Breast epithelium (tissue), 3 donors: ENCODE measurements at regions not wholly inside any gene's neighbourhood (a gene's known extent, or its start where the extent isn't known, plus 50 kb on each side); places are given as distances from the start of the nearest gene placed in this dataset.

Experiments used
- POLR2AphosphoS5 ChIP-seq, 3 donors: sonication (generic); formaldehyde crosslinking; IDR thresholded peaks; one replicate each; pipeline ENCODE4 v1.6.1; 2017; ENCODE audit warnings: antibody characterized with exemption in 3 of 3
- TF ChIP-seq, protein P1 (sequence below), 3 donors: fragments of 450-650 bp; IDR thresholded peaks; one replicate each; pipeline ENCODE4 v1.5.1; 2016 to 2017; ENCODE audit warnings: antibody characterized with exemption in 3 of 3, mild to moderate bottlenecking in 3 of 3, moderate library complexity in 3 of 3

DNA sequence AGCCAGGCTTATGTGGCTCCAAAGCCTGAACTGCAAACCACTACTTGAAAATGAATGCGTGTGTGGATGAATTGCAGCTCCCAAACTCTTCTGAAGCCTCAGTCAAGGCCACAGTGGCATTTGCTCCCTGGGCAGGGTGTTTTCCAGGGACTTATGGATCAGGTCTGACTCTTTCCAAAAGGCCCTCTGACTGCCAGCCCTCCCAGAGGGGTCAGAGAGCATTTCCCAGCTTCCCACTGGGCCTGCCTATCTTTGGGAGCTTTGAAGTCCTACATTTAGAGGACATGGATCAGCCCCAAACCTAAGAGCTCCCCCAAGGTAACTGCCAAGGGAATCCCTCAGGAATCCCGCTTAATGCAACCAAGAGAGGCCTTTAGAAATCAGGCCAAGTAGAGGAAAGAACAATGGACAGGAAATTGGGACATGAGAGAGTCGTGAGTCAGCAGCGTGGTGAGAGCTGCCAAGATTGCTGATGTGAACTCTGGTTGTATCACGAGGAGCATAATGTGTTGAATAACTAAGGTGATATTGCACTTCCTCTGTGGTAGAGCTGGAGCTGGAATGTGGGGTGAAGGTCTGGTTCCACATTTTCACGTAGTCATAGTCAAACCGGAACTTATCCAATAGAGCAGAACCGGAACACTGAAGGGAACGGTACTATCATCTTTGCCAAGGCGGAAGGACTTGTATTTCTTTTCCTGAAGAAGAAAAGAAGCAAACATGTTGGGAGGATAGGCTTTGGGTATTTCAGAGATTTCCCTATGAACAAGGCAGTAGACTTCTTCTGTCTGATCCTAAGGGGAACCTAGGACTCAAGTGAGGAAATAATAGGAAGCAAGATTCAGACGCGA, 99.4 kb upstream of the JUN start:
- TF ChIP-seq POLR2AphosphoS5 (IDR thresholded peaks at IDR 0.05), result peak; percentile 56 to 96 (median 83)
- TF ChIP-seq, protein P1, sequence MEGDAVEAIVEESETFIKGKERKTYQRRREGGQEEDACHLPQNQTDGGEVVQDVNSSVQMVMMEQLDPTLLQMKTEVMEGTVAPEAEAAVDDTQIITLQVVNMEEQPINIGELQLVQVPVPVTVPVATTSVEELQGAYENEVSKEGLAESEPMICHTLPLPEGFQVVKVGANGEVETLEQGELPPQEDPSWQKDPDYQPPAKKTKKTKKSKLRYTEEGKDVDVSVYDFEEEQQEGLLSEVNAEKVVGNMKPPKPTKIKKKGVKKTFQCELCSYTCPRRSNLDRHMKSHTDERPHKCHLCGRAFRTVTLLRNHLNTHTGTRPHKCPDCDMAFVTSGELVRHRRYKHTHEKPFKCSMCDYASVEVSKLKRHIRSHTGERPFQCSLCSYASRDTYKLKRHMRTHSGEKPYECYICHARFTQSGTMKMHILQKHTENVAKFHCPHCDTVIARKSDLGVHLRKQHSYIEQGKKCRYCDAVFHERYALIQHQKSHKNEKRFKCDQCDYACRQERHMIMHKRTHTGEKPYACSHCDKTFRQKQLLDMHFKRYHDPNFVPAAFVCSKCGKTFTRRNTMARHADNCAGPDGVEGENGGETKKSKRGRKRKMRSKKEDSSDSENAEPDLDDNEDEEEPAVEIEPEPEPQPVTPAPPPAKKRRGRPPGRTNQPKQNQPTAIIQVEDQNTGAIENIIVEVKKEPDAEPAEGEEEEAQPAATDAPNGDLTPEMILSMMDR (IDR thresholded peaks at IDR 0.05), result no peak
